ENCODE measurements at regions not wholly inside any gene's neighbourhood (a gene's known extent, or its start where the extent isn't known, plus 50 kb on each side); places are given as distances from the start of the nearest gene placed in this dataset.

- Mint-ChIP-seq H3K9me3 (peaks cover 0 to 16% (median 4%) of the 10 kb centered on the region in 9 donors), H3K36me3 (no peaks in the 10 kb centered on the region), H3K4me3 (no peak overlapping the region), H3K27me3 (peaks cover 0 to 4% (median 0%) of the 10 kb centered on the region in 5 donors), H3K27ac (no peak overlapping the region), H3K4me1 (no peaks in the 10 kb centered on the region)
- ATAC-seq, result no peak
- no peak for DNase-seq
- POLR2A ChIA-PET, result no interaction called here
Observed at GRCh38 chr7:31284106-31284505, 56.4 kb downstream of the NEUROD6 start.

- DNase-seq (no peak), ATAC-seq (no peak)
- Mint-ChIP-seq H3K27me3 (peaks cover 0 to 16% (median 4%) of the 10 kb centered on the region in 5 donors), H3K9me3 (peaks cover 0 to 2% (median 0%) of the 10 kb centered on the region in 9 donors), H3K4me1 (no peaks in the 10 kb centered on the region), H3K36me3 (no peaks in the 10 kb centered on the region), H3K27ac (no peak overlapping the region), H3K4me3 (no peak overlapping the region)
- POLR2A ChIA-PET, result interaction anchor here (0.6 kb wide), 1 partner anchor 87 kb away, joined by 4 read pairs; no protein-coding TSS in a partner anchor
Observed at GRCh38 chr7:31271641-31272405, 68.7 kb downstream of the NEUROD6 start.

- Mint-ChIP-seq H3K9me3 (peaks cover 0 to 3% (median 0%) of the 10 kb centered on the region in 9 donors), H3K4me3 (no peak overlapping the region), H3K4me1 (no peaks in the 10 kb centered on the region), H3K36me3 (no peaks in the 10 kb centered on the region), H3K27ac (no peak overlapping the region), H3K27me3 (peaks cover 0 to 15% (median 3%) of the 10 kb centered on the region in 5 donors)
- DNase-seq, result no peak
- POLR2A ChIA-PET, result no interaction called here
- no peak for ATAC-seq
Observed at GRCh38 chr7:31267486-31267885, 73.0 kb downstream of the NEUROD6 start.

GRCh38 chr7:31263338-31263737 lies 77.2 kb downstream of the NEUROD6 start:
- H3K27me3 Mint-ChIP-seq, result peaks cover 0 to 3% (median 0%) of the 10 kb centered on the region in 5 donors
- POLR2A ChIA-PET, result no interaction called here
- no peak overlapping the region for H3K4me3 Mint-ChIP-seq
- no peak for ATAC-seq
- H3K27ac Mint-ChIP-seq, result no peak overlapping the region
- peaks cover 0 to 6% (median 0%) of the 10 kb centered on the region in 9 donors for H3K9me3 Mint-ChIP-seq
- H3K36me3 Mint-ChIP-seq, result no peaks in the 10 kb centered on the region
- DNase-seq, result no peak
- H3K4me1 Mint-ChIP-seq, result no peaks in the 10 kb centered on the region

- DNase-seq, result no peak
- H3K27me3 Mint-ChIP-seq, result peaks cover 0 to 3% (median 0%) of the 10 kb centered on the region in 5 donors
- no peaks in the 10 kb centered on the region for H3K4me1 Mint-ChIP-seq
- no peaks in the 10 kb centered on the region for H3K36me3 Mint-ChIP-seq
- no peak for ATAC-seq
- H3K4me3 Mint-ChIP-seq, result no peak overlapping the region
- POLR2A ChIA-PET, result no interaction called here
- H3K9me3 Mint-ChIP-seq, result peaks cover 0 to 6% (median 0%) of the 10 kb centered on the region in 9 donors
- no peak overlapping the region for H3K27ac Mint-ChIP-seq
Observed at GRCh38 chr7:31261341-31261740, 79.2 kb downstream of the NEUROD6 start.

GRCh38 chr7:31260851-31261250 lies 79.7 kb downstream of the NEUROD6 start:
- Mint-ChIP-seq H3K4me1 (no peaks in the 10 kb centered on the region), H3K4me3 (no peak overlapping the region), H3K27ac (no peak overlapping the region), H3K9me3 (peaks cover 0 to 6% (median 0%) of the 10 kb centered on the region in 9 donors), H3K27me3 (peaks cover 0 to 3% (median 0%) of the 10 kb centered on the region in 5 donors), H3K36me3 (no peaks in the 10 kb centered on the region)
- ATAC-seq (no peak), DNase-seq (no peak)
- POLR2A ChIA-PET, result no interaction called here

- Mint-ChIP-seq H3K27ac (no peak overlapping the region), H3K4me1 (no peaks in the 10 kb centered on the region), H3K9me3 (peaks cover 0 to 6% (median 0%) of the 10 kb centered on the region in 9 donors), H3K4me3 (no peak overlapping the region), H3K36me3 (no peaks in the 10 kb centered on the region), H3K27me3 (peaks cover 0 to 3% (median 0%) of the 10 kb centered on the region in 5 donors)
- no peak for DNase-seq
- POLR2A ChIA-PET, result no interaction called here
- ATAC-seq, result no peak
Observed at GRCh38 chr7:31258391-31258790, 82.1 kb downstream of the NEUROD6 start.

GRCh38 chr7:31256506-31256905 lies 84.0 kb downstream of the NEUROD6 start:
- no peak overlapping the region for H3K4me3 Mint-ChIP-seq
- no peaks in the 10 kb centered on the region for H3K4me1 Mint-ChIP-seq
- H3K27me3 Mint-ChIP-seq, result peaks cover 0 to 3% (median 0%) of the 10 kb centered on the region in 5 donors
- H3K27ac Mint-ChIP-seq, result no peak overlapping the region
- POLR2A ChIA-PET, result no interaction called here
- DNase-seq (no peak), ATAC-seq (no peak)
- H3K9me3 Mint-ChIP-seq, result no peaks in the 10 kb centered on the region
- no peaks in the 10 kb centered on the region for H3K36me3 Mint-ChIP-seq

GRCh38 chr7:31254926-31255325 lies 85.6 kb downstream of the NEUROD6 start:
- H3K4me3 Mint-ChIP-seq, result no peak overlapping the region
- H3K36me3 Mint-ChIP-seq, result no peaks in the 10 kb centered on the region
- H3K4me1 Mint-ChIP-seq, result no peaks in the 10 kb centered on the region
- H3K27ac Mint-ChIP-seq, result no peak overlapping the region
- H3K9me3 Mint-ChIP-seq, result no peaks in the 10 kb centered on the region
- ATAC-seq (no peak), DNase-seq (no peak)
- POLR2A ChIA-PET, result no interaction called here
- H3K27me3 Mint-ChIP-seq, result peaks cover 0 to 3% (median 0%) of the 10 kb centered on the region in 5 donors

GRCh38 chr7:31253532-31253931 lies 87.0 kb downstream of the NEUROD6 start:
- POLR2A ChIA-PET, result no interaction called here
- DNase-seq (no peak), ATAC-seq (no peak)
- no peaks in the 10 kb centered on the region for H3K4me1 Mint-ChIP-seq
- no peaks in the 10 kb centered on the region for H3K9me3 Mint-ChIP-seq
- H3K27me3 Mint-ChIP-seq, result peaks cover 0 to 3% (median 0%) of the 10 kb centered on the region in 5 donors
- no peaks in the 10 kb centered on the region for H3K36me3 Mint-ChIP-seq
- no peak overlapping the region for H3K4me3 Mint-ChIP-seq
- H3K27ac Mint-ChIP-seq, result no peak overlapping the region

- Mint-ChIP-seq H3K4me1 (no peaks in the 10 kb centered on the region), H3K4me3 (no peak overlapping the region)
- POLR2A ChIA-PET, result no interaction called here
Observed at GRCh38 chr7:31251441-31251840, 89.1 kb downstream of the NEUROD6 start.

GRCh38 chr7:31249671-31250070 lies 90.9 kb downstream of the NEUROD6 start:
- Mint-ChIP-seq H3K9me3 (no peaks in the 10 kb centered on the region), H3K27me3 (peaks cover 0 to 8% (median 1%) of the 10 kb centered on the region in 5 donors), H3K27ac (no peak overlapping the region), H3K4me1 (no peaks in the 10 kb centered on the region), H3K4me3 (no peak overlapping the region), H3K36me3 (no peaks in the 10 kb centered on the region)
- no peak for ATAC-seq
- POLR2A ChIA-PET, result no interaction called here
- no peak for DNase-seq

More at GRCh38 chr7:31251441-31251840, 89.1 kb downstream of the NEUROD6 start:
- DNase-seq (no peak), ATAC-seq (no peak)
- H3K36me3 Mint-ChIP-seq, result no peaks in the 10 kb centered on the region
- H3K27ac Mint-ChIP-seq, result no peak overlapping the region
- H3K27me3 Mint-ChIP-seq, result peaks cover 0 to 7% (median 0%) of the 10 kb centered on the region in 5 donors
- no peaks in the 10 kb centered on the region for H3K9me3 Mint-ChIP-seq

GRCh38 chr7:31236868-31237267 lies 103.7 kb downstream of the NEUROD6 start:
- H3K4me1 Mint-ChIP-seq, result no peaks in the 10 kb centered on the region
- H3K9me3 Mint-ChIP-seq, result peaks cover 0 to 10% (median 0%) of the 10 kb centered on the region in 9 donors
- H3K27me3 Mint-ChIP-seq, result peaks cover 0 to 3% (median 0%) of the 10 kb centered on the region in 5 donors
- POLR2A ChIA-PET, result no interaction called here
- H3K27ac Mint-ChIP-seq, result no peak overlapping the region
- no peak overlapping the region for H3K4me3 Mint-ChIP-seq
- DNase-seq, result no peak
- H3K36me3 Mint-ChIP-seq, result no peaks in the 10 kb centered on the region
- no peak for ATAC-seq
